ENCODE measurements at regions not wholly inside any gene's neighbourhood (a gene's known extent, or its start where the extent isn't known, plus 50 kb on each side); places are given as distances from the start of the nearest gene placed in this dataset.

DNA sequence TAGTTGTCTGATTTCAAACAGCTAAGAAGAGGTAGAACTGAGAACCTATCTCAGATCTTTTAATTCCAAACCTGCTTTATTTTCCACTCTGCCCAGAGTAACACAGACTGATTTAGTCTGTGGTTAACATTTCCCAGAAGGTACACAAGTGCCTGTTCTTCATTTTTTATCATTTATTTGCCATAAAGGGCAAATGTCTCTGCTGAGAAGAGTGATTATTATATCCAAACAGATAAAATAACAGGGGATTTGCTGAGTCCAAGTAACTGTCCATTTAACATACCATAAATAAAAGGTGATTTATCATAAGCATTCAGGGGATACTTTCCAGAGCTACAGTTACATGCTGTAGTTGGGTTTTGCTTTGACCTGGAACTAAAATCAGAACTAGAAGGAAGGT, 617.7 kb downstream of the MBD2 start:
- TF ChIP-seq CTCF (IDR thresholded peaks at IDR 0.05; ENCODE audit: insufficient read depth, low read length, poor library complexity, severe bottlenecking) = no peak
- TF ChIP-seq EZH2phosphoT487 (conservative IDR thresholded peaks at IDR 0.05; ENCODE audit: low read length) = no peak

Measured in SU-DHL-6 (cell line).